Right atrium auricular region (tissue), 2 donors: ENCODE measurements at regions not wholly inside any gene's neighbourhood (a gene's known extent, or its start where the extent isn't known, plus 50 kb on each side); places are given as distances from the start of the nearest gene placed in this dataset.

Source experiments
- DNase-seq: peaks from one replicate; pipeline ENCODE4 v3.0.0-alpha.2; 2019; ENCODE audit warnings: low spot score
- H3K27ac ChIP-seq, 2 donors: fragments of 200-600 bp; sonication (generic); 1 replicate in 1 of 2; 2 replicates in 1 of 2; pipeline ENCODE4 v1.5.1; 2016 to 2019
- H3K27me3 ChIP-seq, 2 donors: fragments of 200-600 bp; sonication (generic); one replicate each; pipeline versions ENCODE4 v1.5.1 to v1.6.0; 2017 to 2019
- H3K36me3 ChIP-seq: fragments of 200-600 bp; sonication (generic); one replicate; pipeline ENCODE4 v1.5.1; 2016
- H3K4me1 ChIP-seq, 2 donors: fragments of 200-600 bp; sonication (generic); one replicate each; pipeline versions ENCODE4 v1.5.1 to v1.6.0; 2017 to 2019
- H3K4me3 ChIP-seq, 2 donors: fragments of 200-600 bp; sonication (generic); 1 replicate in 1 of 2; 2 replicates in 1 of 2; pipeline ENCODE4 v1.5.1; 2017 to 2019; ENCODE audit warnings: mild to moderate bottlenecking in 1 of 2, moderate library complexity in 1 of 2
- H3K9me3 ChIP-seq, 2 donors: fragments of 200-600 bp; sonication (generic); one replicate each; pipeline ENCODE4 v1.5.1; 2019
- CTCF ChIP-seq, 2 donors: fragments of 200-600 bp; sonication (generic); IDR thresholded peaks; one replicate each; pipeline ENCODE4 v1.5.1; 2019; ENCODE audit warnings: antibody characterized with exemption in 2 of 2

GRCh38 chr14:36059531-36059930 is 117.0 kb downstream of the PTCSC3 start:
- Histone ChIP-seq H3K4me3 (no peak overlapping the region), H3K27me3 (no peaks in the 10 kb centered on the region), H3K9me3 (no peaks in the 10 kb centered on the region), H3K4me1 (no peaks in the 10 kb centered on the region), H3K27ac (no peak overlapping the region), H3K36me3 (no peaks in the 10 kb centered on the region)
- no peak for TF ChIP-seq CTCF (IDR thresholded peaks at IDR 0.05)
- DNase-seq = no peak

DNA sequence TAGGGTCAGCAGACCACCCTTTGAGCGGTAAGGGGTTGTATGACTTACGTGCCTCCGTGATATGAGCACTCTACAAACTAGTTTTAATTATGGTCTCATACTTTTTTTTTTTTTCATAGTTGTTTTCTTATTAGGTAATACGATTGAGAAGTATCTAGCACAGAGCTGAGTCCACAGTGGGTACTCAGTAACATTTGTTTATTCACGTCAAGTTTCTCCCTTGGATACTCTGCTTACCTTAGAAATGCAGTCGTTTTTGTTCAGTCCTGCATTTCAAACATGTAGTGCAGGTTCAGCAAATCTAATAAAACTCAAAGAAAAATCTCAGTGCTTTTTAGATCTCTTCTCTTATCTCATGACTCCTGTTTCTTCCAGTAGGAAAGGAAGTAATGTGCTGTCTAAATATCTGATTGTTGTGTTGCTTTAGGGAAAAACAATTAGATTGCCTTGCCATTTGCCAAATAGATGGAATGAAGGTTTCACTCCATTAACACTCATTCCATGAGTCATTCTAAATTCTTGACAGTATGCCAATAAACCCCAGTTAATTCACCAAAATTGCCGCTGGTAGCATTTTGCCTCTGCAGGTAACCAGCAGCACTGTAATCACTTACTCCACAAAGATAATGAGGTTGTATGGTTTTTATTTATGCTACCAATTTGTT is 118.9 kb downstream of the PTCSC3 start:
- Histone ChIP-seq H3K27ac (no peak overlapping the region), H3K27me3 (no peaks in the 10 kb centered on the region), H3K4me3 (no peak overlapping the region), H3K36me3 (no peaks in the 10 kb centered on the region), H3K9me3 (no peaks in the 10 kb centered on the region), H3K4me1 (no peaks in the 10 kb centered on the region)
- DNase-seq = no peak
- TF ChIP-seq CTCF (IDR thresholded peaks at IDR 0.05) = no peak

DNA sequence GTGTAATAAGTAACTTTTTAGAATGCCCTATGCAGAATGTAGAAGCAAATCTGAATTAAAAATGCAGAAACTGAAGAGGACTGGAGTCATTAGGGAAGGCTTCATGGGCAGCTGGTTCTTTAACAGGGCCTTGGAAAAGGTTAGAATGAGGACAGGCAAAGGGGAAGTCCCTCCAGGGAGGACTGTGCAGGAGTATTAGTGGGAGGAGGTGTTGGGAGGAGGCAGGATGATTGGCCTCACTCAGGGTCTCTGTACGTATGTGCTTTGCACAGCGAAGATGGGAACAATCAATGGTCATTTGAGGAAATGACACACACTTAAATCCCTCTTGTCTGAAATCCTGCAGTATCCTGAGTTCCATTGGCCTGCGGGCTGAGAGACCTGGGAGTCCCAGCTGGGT is 119.7 kb downstream of the PTCSC3 start:
- H3K36me3 ChIP-seq = no peaks in the 10 kb centered on the region
- no peak for TF ChIP-seq CTCF (IDR thresholded peaks at IDR 0.05)
- no peak overlapping the region for H3K4me3 ChIP-seq
- H3K4me1 ChIP-seq = no peaks in the 10 kb centered on the region
- no peak for DNase-seq
- no peaks in the 10 kb centered on the region for H3K27me3 ChIP-seq
- no peak overlapping the region for H3K27ac ChIP-seq
- no peaks in the 10 kb centered on the region for H3K9me3 ChIP-seq

- DNase-seq = no peak
- H3K4me1 ChIP-seq = no peaks in the 10 kb centered on the region
- no peak for TF ChIP-seq CTCF (IDR thresholded peaks at IDR 0.05)
- H3K27ac ChIP-seq = no peak overlapping the region
- H3K9me3 ChIP-seq = no peaks in the 10 kb centered on the region
- H3K27me3 ChIP-seq = no peaks in the 10 kb centered on the region
- H3K36me3 ChIP-seq = no peaks in the 10 kb centered on the region
- H3K4me3 ChIP-seq = no peak overlapping the region
These were observed 120.8 kb downstream of the PTCSC3 start for GRCh38 chr14:36055681-36056225.

GRCh38 chr14:36055052-36055378 is 121.5 kb downstream of the PTCSC3 start:
- no peaks in the 10 kb centered on the region for H3K4me1 ChIP-seq
- no peak overlapping the region for H3K27ac ChIP-seq
- no peak for TF ChIP-seq CTCF (IDR thresholded peaks at IDR 0.05)
- H3K27me3 ChIP-seq = no peaks in the 10 kb centered on the region
- H3K4me3 ChIP-seq = no peak overlapping the region
- no peaks in the 10 kb centered on the region for H3K36me3 ChIP-seq
- no peak for DNase-seq
- H3K9me3 ChIP-seq = no peaks in the 10 kb centered on the region
